Lower lobe of right lung (tissue), 2 donors: ENCODE measurements at regions not wholly inside any gene's neighbourhood (a gene's known extent, or its start where the extent isn't known, plus 50 kb on each side); places are given as distances from the start of the nearest gene placed in this dataset.

Source experiments
- ATAC-seq, 2 donors: fragments of 200-7000 bp; cut with Tn5 transposase; one replicate each; pipeline ENCODE4 v1.9.1; 2020 to 2022; ENCODE audit warnings: mild to moderate bottlenecking in 2 of 2, moderate library complexity in 2 of 2
- DNase-seq: peaks from one replicate; pipeline ENCODE4 v3.0.0-alpha.2; 2020
- H3K27ac ChIP-seq: fragments of 200-600 bp; one replicate; pipeline ENCODE4 v1.8.0; 2022
- H3K27me3 ChIP-seq: fragments of 200-600 bp; one replicate; pipeline ENCODE4 v1.8.0; 2022; ENCODE audit warnings: low read depth
- H3K36me3 ChIP-seq: fragments of 200-600 bp; one replicate; pipeline ENCODE4 v1.8.0; 2022; ENCODE audit warnings: mild to moderate bottlenecking
- H3K4me1 ChIP-seq: fragments of 200-600 bp; one replicate; pipeline ENCODE4 v1.8.0; 2022
- H3K4me3 ChIP-seq: fragments of 200-600 bp; one replicate; pipeline ENCODE4 v1.8.0; 2022; ENCODE audit warnings: mild to moderate bottlenecking
- H3K9me3 ChIP-seq: fragments of 200-600 bp; one replicate; pipeline ENCODE4 v1.8.0; 2022
- intact Hi-C: fragments of 100-400 bp; cut with DNase I; formaldehyde crosslinking; loops from one replicate; pipeline ENCODE4 v1.11.0; 2022
- TF ChIP-seq, protein P1 (sequence below): fragments of 200-600 bp; IDR thresholded peaks from one replicate; pipeline ENCODE4 v1.8.0; 2022; ENCODE audit warnings: antibody characterized with exemption, mild to moderate bottlenecking
- donor health status: DM: no; HTN: yes; CAD: no; lungs with severe emphysema.

DNA sequence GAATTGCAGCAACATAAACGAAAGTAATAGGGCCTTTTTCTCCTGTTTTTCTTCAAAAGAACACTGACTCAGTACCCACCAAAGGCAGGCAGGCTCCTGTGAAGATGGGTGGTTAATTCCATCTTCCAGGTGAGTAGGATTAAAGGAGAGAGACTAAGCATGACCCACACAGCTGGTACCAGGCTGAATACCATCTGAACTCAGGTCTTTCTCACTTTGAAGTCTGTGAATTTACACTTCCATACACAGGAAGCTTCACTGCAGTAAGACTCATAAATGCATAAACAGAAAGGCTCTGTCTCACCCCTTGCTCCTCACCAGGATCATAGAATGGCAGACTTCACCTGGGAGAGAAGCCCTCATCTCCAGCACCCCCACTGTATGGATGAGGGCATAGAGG lies 194.6 kb downstream of the KLF12 start:
- no peaks in the 10 kb centered on the region for H3K9me3 ChIP-seq
- no peak overlapping the region for H3K27ac ChIP-seq
- intact Hi-C loops = no loop called here
- no peaks in the 10 kb centered on the region for H3K27me3 ChIP-seq
- H3K36me3 ChIP-seq = no peaks in the 10 kb centered on the region
- DNase-seq (no peak), ATAC-seq (no peak)
- TF ChIP-seq, protein P1, sequence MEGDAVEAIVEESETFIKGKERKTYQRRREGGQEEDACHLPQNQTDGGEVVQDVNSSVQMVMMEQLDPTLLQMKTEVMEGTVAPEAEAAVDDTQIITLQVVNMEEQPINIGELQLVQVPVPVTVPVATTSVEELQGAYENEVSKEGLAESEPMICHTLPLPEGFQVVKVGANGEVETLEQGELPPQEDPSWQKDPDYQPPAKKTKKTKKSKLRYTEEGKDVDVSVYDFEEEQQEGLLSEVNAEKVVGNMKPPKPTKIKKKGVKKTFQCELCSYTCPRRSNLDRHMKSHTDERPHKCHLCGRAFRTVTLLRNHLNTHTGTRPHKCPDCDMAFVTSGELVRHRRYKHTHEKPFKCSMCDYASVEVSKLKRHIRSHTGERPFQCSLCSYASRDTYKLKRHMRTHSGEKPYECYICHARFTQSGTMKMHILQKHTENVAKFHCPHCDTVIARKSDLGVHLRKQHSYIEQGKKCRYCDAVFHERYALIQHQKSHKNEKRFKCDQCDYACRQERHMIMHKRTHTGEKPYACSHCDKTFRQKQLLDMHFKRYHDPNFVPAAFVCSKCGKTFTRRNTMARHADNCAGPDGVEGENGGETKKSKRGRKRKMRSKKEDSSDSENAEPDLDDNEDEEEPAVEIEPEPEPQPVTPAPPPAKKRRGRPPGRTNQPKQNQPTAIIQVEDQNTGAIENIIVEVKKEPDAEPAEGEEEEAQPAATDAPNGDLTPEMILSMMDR = no peak
- no peak overlapping the region for H3K4me3 ChIP-seq
- no peaks in the 10 kb centered on the region for H3K4me1 ChIP-seq

DNA sequence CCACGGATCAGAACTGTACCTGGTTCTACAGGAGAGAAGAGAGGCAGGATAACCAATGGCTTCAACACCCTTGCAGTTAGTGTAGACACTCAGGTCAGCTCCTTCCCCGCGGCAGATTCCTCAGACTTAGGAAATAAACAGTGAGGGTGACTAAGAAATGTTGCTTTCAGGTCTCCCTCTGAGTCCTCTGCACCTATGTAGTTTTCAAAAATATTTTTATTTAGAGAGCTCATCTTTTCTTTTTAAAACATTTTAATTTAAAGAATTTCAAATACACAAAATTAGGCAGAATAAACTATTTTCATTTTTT lies 195.2 kb downstream of the KLF12 start:
- TF ChIP-seq, protein P1 = no peak
- H3K27ac ChIP-seq = no peak overlapping the region
- H3K4me1 ChIP-seq = no peaks in the 10 kb centered on the region
- H3K4me3 ChIP-seq = no peak overlapping the region
- intact Hi-C loops = no loop called here
- H3K27me3 ChIP-seq = no peaks in the 10 kb centered on the region
- no peak for ATAC-seq
- no peaks in the 10 kb centered on the region for H3K9me3 ChIP-seq
- no peaks in the 10 kb centered on the region for H3K36me3 ChIP-seq
- no peak for DNase-seq

DNA sequence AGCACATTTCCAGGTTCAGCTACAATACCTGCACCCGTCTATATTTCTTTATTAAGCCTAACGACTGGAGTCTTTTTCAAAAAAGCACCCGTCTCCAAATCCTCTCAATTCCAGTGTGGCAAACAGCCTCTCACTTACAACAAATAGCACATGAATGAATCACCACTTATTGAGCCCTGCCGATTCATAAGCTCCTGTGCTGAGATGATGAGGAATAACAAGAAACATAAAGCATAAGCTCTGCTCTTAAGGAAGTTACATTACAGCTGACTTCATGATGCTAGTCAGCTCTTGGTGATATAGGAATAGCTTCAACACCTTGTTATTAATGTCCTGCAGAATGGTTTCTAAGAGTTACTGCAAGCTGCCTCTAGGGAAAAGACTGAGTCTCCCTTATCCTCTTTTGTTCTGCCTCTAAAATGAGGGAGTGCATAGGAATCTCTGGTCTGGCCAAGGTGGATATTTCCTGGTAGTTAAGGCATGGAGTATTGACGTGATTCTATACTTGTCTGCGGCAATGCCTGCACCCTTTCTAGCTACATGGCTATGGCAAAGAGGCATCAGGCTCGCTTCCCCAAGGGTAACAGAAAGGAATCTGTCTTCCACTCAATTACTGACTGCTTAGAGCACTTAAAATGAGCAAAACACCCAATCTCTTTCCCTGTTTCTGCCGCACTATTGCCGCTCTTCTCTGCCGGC lies 195.7 kb downstream of the KLF12 start:
- Histone ChIP-seq H3K27ac (no peak overlapping the region), H3K4me1 (no peaks in the 10 kb centered on the region), H3K9me3 (no peaks in the 10 kb centered on the region), H3K4me3 (no peak overlapping the region), H3K27me3 (no peaks in the 10 kb centered on the region), H3K36me3 (no peaks in the 10 kb centered on the region)
- peak in 1 of 2 donors; percentile 46 for ATAC-seq
- no peak for DNase-seq
- intact Hi-C loops = no loop called here
- TF ChIP-seq, protein P1 = no peak

DNA sequence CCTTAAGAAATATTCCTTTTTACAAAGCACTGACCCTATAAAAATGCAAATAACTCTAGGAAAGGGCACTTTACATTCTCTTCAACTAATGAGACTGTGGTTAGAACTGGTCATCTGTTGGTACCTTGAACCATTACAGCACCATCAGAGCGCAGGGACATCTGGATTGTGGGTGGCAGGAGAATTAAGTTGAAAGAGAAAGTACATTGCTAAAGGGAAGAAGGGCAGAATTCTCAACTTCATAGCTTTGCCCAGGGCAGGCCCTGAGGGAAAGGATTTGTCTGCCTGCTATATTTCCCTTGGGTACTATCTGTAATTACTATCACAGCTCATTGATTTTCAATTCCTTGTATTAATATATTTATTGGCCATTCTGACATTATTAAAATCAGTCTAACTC lies 196.8 kb downstream of the KLF12 start:
- Histone ChIP-seq H3K27ac (no peak overlapping the region), H3K4me3 (no peak overlapping the region), H3K9me3 (no peaks in the 10 kb centered on the region), H3K27me3 (no peaks in the 10 kb centered on the region), H3K36me3 (no peaks in the 10 kb centered on the region), H3K4me1 (no peaks in the 10 kb centered on the region)
- intact Hi-C loops = no loop called here
- ATAC-seq = no peak
- DNase-seq = no peak
- TF ChIP-seq, protein P1 = no peak

DNA sequence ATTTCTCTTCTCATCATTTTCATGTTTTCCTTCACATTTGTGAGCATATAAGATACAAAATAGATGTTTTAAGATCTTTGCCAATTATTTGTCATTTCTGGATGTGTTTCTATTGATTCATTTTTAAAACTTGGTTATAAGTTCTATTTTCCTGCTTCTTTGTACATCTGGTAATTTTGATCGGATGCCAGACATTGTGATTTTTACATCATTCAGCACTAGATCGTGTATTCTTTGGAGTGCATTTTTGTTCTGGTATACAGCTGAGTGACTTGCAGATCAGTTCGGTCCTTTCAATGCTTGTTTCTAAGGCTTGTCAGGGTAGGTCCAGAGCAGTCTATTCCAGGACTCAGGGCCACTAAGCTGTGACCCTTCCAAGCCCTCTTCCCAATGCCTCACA lies 198.2 kb downstream of the KLF12 start:
- Histone ChIP-seq H3K36me3 (no peaks in the 10 kb centered on the region), H3K27me3 (no peaks in the 10 kb centered on the region), H3K9me3 (no peaks in the 10 kb centered on the region), H3K4me3 (no peak overlapping the region), H3K4me1 (no peaks in the 10 kb centered on the region), H3K27ac (no peak overlapping the region)
- DNase-seq = no peak
- intact Hi-C loops = no loop called here
- TF ChIP-seq, protein P1 = no peak
- no peak for ATAC-seq

DNA sequence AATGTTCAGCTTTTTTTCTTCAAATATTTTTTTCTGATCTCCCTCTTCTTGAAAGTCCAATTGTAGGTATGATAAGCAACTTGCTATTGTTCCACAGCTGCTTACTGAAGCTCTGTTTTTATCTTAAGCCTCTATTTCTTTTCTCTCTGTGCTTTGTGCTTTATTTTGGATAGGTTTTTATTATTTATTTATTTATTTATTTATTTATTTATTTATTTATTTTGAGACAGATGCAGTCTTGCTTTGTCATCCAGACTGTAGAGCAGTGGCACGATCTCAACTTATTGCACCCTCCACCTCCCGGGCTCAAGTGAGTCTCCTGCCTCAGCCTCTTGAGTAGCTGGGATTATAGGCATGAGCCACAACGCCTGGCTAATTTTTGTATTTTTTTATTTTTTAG lies 199.4 kb downstream of the KLF12 start:
- Histone ChIP-seq H3K27me3 (no peaks in the 10 kb centered on the region), H3K9me3 (no peaks in the 10 kb centered on the region), H3K36me3 (no peaks in the 10 kb centered on the region), H3K4me3 (no peak overlapping the region), H3K4me1 (no peaks in the 10 kb centered on the region), H3K27ac (no peak overlapping the region)
- DNase-seq = no peak
- TF ChIP-seq, protein P1 = no peak
- intact Hi-C loops = no loop called here
- no peak for ATAC-seq
